ENCODE measurements at regions not wholly inside any gene's neighbourhood (a gene's known extent, or its start where the extent isn't known, plus 50 kb on each side); places are given as distances from the start of the nearest gene placed in this dataset.

- DNase-seq = no peak
Observed at GRCh38 chr11:115722711-115723110, 218.5 kb upstream of the CADM1 start.

- DNase-seq = no peak
Observed at GRCh38 chr11:115721296-115721995, 217.2 kb upstream of the CADM1 start.

- DNase-seq = no peak
Observed at GRCh38 chr11:115720602-115721245, 216.5 kb upstream of the CADM1 start.

- no peak for DNase-seq
Observed at GRCh38 chr11:115718945-115719344, 214.7 kb upstream of the CADM1 start.

GRCh38 chr11:115718106-115718505 is 213.9 kb upstream of the CADM1 start:
- DNase-seq = no peak

- DNase-seq = no peak
Observed at GRCh38 chr11:115716601-115717529, 212.7 kb upstream of the CADM1 start.

- no peak for DNase-seq
Observed at GRCh38 chr11:115716080-115716479, 211.9 kb upstream of the CADM1 start.

GRCh38 chr11:115715251-115715770 is 211.1 kb upstream of the CADM1 start:
- no peak for DNase-seq

GRCh38 chr11:115712296-115712695 is 208.1 kb upstream of the CADM1 start:
- no peak for DNase-seq

GRCh38 chr11:115710980-115711379 is 206.8 kb upstream of the CADM1 start:
- no peak for DNase-seq

GRCh38 chr11:115710426-115710825 is 206.2 kb upstream of the CADM1 start:
- DNase-seq = no peak

- no peak for DNase-seq
Observed at GRCh38 chr11:115709297-115709696, 205.1 kb upstream of the CADM1 start.

- DNase-seq = no peak
Observed at GRCh38 chr11:115707180-115707905, 203.1 kb upstream of the CADM1 start.

- DNase-seq = no peak
Observed at GRCh38 chr11:115706626-115707135, 202.5 kb upstream of the CADM1 start.

GRCh38 chr11:115705200-115705599 is 201.0 kb upstream of the CADM1 start:
- no peak for DNase-seq

GRCh38 chr11:115700981-115701875 is 197.0 kb upstream of the CADM1 start:
- no peak for DNase-seq

GRCh38 chr11:115700496-115700895 is 196.3 kb upstream of the CADM1 start:
- no peak for DNase-seq

GRCh38 chr11:115699733-115700132 is 195.5 kb upstream of the CADM1 start:
- DNase-seq = no peak

GRCh38 chr11:115699326-115699725 is 195.1 kb upstream of the CADM1 start:
- DNase-seq = no peak

- DNase-seq = no peak
Observed at GRCh38 chr11:115698243-115698642, 194.0 kb upstream of the CADM1 start.

GRCh38 chr11:115696563-115696962 is 192.3 kb upstream of the CADM1 start:
- DNase-seq = no peak

All from HCEC 1CT (cell line).